Endodermal cell (in vitro differentiated cells): ENCODE measurements at regions not wholly inside any gene's neighbourhood (a gene's known extent, or its start where the extent isn't known, plus 50 kb on each side); places are given as distances from the start of the nearest gene placed in this dataset.
A peak's percentile ranks its signal among the peaks of the same experiment; 100 is the strongest.

Experiments
- DNase-seq: peaks from one replicate; pipeline ENCODE4 v3.0.0-alpha.2; 2017
- H3K27ac ChIP-seq: 2 replicates; pipeline ENCODE4 v1.5.1; 2013; ENCODE audit warnings: mild to moderate bottlenecking, low read depth, low read length, moderate library complexity
- H3K27me3 ChIP-seq: 2 replicates; pipeline ENCODE4 v1.6.1; 2013; ENCODE audit warnings: mild to moderate bottlenecking, low read length, moderate library complexity; ENCODE audit not compliant: insufficient read depth, control insufficient read depth, poor library complexity, severe bottlenecking
- H3K36me3 ChIP-seq: 2 replicates; pipeline ENCODE4 v1.7.0; 2013; ENCODE audit warnings: mild to moderate bottlenecking, low read length, moderate library complexity; ENCODE audit not compliant: control insufficient read depth, insufficient read depth
- H3K4me1 ChIP-seq: one replicate; pipeline ENCODE4 v1.7.0; 2013; ENCODE audit warnings: low read length; ENCODE audit not compliant: control insufficient read depth, insufficient read depth
- H3K4me3 ChIP-seq: 2 replicates; pipeline ENCODE4 v1.5.1; 2013; ENCODE audit warnings: mild to moderate bottlenecking, low read length, moderate library complexity
- H3K9ac ChIP-seq: 2 replicates; pipeline ENCODE4 v1.6.1; 2013; ENCODE audit warnings: mild to moderate bottlenecking, low read length, moderate library complexity; ENCODE audit not compliant: poor library complexity, severe bottlenecking; ENCODE audit errors: extremely low read depth
- H3K9me3 ChIP-seq: 2 replicates; pipeline ENCODE4 v1.6.1; 2013; ENCODE audit warnings: mild to moderate bottlenecking, low read length, moderate library complexity; ENCODE audit not compliant: control insufficient read depth
- H3K27ac Mint-ChIP-seq: 2 replicates; pipeline ENCODE4 v1.8.0; 2020; ENCODE audit warnings: mixed read lengths
- H3K27me3 Mint-ChIP-seq: 2 replicates; pipeline ENCODE4 v1.8.0; 2021; ENCODE audit warnings: mild to moderate bottlenecking, mixed read lengths; ENCODE audit not compliant: insufficient read depth
- H3K36me3 Mint-ChIP-seq: 2 replicates; pipeline ENCODE4 v1.8.0; 2020; ENCODE audit warnings: low read depth, mixed read lengths
- H3K4me1 Mint-ChIP-seq: 2 replicates; pipeline ENCODE4 v1.8.0; 2020; ENCODE audit warnings: mixed read lengths
- H3K4me3 Mint-ChIP-seq: 2 replicates; pipeline ENCODE4 v1.8.0; 2020; ENCODE audit warnings: mild to moderate bottlenecking, moderate library complexity, mixed read lengths
- H3K9me3 Mint-ChIP-seq: 2 replicates; pipeline ENCODE4 v1.8.0; 2020; ENCODE audit warnings: mild to moderate bottlenecking, mixed read lengths
- CTCF ChIP-seq: fragments of 200-600 bp; sonication (generic); conservative IDR thresholded peaks from 2 replicates; pipeline ENCODE4 v1.5.0; 2021; ENCODE audit warnings: antibody characterized with exemption, mild to moderate bottlenecking
- WGBS, 2 experiments: methylation state at CpG; one replicate each; pipeline versions ENCODE4 v1.1.5 to v1.1.7; 2013; ENCODE audit warnings: missing lambda C conversion rate in 2 of 2, mixed read lengths in 1 of 2; ENCODE audit not compliant: insufficient coverage in 1 of 2, insufficient read length in 1 of 2; 5-methylcytosine and 5-hydroxymethylcytosine counted together

- peaks cover 10% of the 10 kb centered on the region for H3K9me3 ChIP-seq
- H3K36me3 Mint-ChIP-seq, result no peaks in the 10 kb centered on the region
- 90 to 93% methylated on average over 7 to 10 of the region's 10 CpGs for whole genome bisulfite sequencing, 2 experiments
- no peak overlapping the region for H3K4me3 ChIP-seq
- no peaks in the 10 kb centered on the region for H3K4me1 ChIP-seq
- H3K27me3 ChIP-seq, result peaks cover 25% of the 10 kb centered on the region
- no peak overlapping the region for H3K9ac ChIP-seq
- H3K27ac Mint-ChIP-seq, result no peak overlapping the region
- no peaks in the 10 kb centered on the region for H3K4me1 Mint-ChIP-seq
- peaks cover 37% of the 10 kb centered on the region for H3K9me3 Mint-ChIP-seq
- TF ChIP-seq CTCF, result no peak
- peak; percentile 29 for DNase-seq
- no peak overlapping the region for H3K4me3 Mint-ChIP-seq
- H3K36me3 ChIP-seq, result no peaks in the 10 kb centered on the region
- no peak overlapping the region for H3K27ac ChIP-seq
- peaks cover 16% of the 10 kb centered on the region for H3K27me3 Mint-ChIP-seq
Observed at GRCh38 chr4:1479454-1479853, 73.2 kb upstream of the NKX1-1 start.

- Histone ChIP-seq H3K9ac (no peak overlapping the region), H3K27me3 (peaks cover 31% of the 10 kb centered on the region), H3K27ac (no peak overlapping the region), H3K4me1 (no peaks in the 10 kb centered on the region), H3K9me3 (peaks cover 7% of the 10 kb centered on the region), H3K4me3 (no peak overlapping the region), H3K36me3 (no peaks in the 10 kb centered on the region)
- no peak for TF ChIP-seq CTCF
- Mint-ChIP-seq H3K27ac (no peak overlapping the region), H3K9me3 (peaks cover 31% of the 10 kb centered on the region), H3K36me3 (no peaks in the 10 kb centered on the region), H3K4me1 (no peaks in the 10 kb centered on the region), H3K4me3 (no peak overlapping the region), H3K27me3 (peaks cover 15% of the 10 kb centered on the region)
- DNase-seq, result peak; percentile 37
- WGBS, 2 experiments, result 83 to 96% methylated on average over 3 to 9 of the region's 10 CpGs
Observed at GRCh38 chr4:1478766-1479355, 72.6 kb upstream of the NKX1-1 start.

GRCh38 chr4:1477045-1477840, 71.0 kb upstream of the NKX1-1 start:
- DNase-seq, result no peak
- Mint-ChIP-seq H3K27me3 (peaks cover 15% of the 10 kb centered on the region), H3K9me3 (peaks cover 24% of the 10 kb centered on the region), H3K4me1 (no peaks in the 10 kb centered on the region), H3K27ac (no peak overlapping the region), H3K4me3 (no peak overlapping the region), H3K36me3 (no peaks in the 10 kb centered on the region)
- H3K27me3 ChIP-seq, result peaks cover 34% of the 10 kb centered on the region
- H3K9ac ChIP-seq, result no peak overlapping the region
- 89 to 98% methylated on average over 8 to 18 of the region's 18 CpGs for WGBS, 2 experiments
- no peaks in the 10 kb centered on the region for H3K36me3 ChIP-seq
- no peak overlapping the region for H3K27ac ChIP-seq
- peaks cover 7% of the 10 kb centered on the region for H3K9me3 ChIP-seq
- no peak for TF ChIP-seq CTCF
- no peak overlapping the region for H3K4me3 ChIP-seq
- no peaks in the 10 kb centered on the region for H3K4me1 ChIP-seq
